Trophoblast cell (in vitro differentiated cells and primary cell): ENCODE measurements at regions not wholly inside any gene's neighbourhood (a gene's known extent, or its start where the extent isn't known, plus 50 kb on each side); places are given as distances from the start of the nearest gene placed in this dataset.

ENCODE experiments used
- DNase-seq, 2 donors: peaks; one replicate each; pipeline ENCODE4 v3.0.0-alpha.2; 2016
- H2AFZ ChIP-seq: 2 replicates; pipeline ENCODE4 v1.6.1; 2013; ENCODE audit warnings: low read length, moderate library complexity, mild to moderate bottlenecking; ENCODE audit not compliant: insufficient read depth, poor library complexity
- H2AK5ac ChIP-seq: 2 replicates; pipeline ENCODE4 v1.6.1; 2013; ENCODE audit warnings: mild to moderate bottlenecking, low read length
- H2BK120ac ChIP-seq: 2 replicates; pipeline ENCODE4 v1.6.1; 2013; ENCODE audit warnings: low read length, mild to moderate bottlenecking, moderate library complexity; ENCODE audit not compliant: insufficient read depth, poor library complexity
- H2BK12ac ChIP-seq: 2 replicates; pipeline ENCODE4 v1.6.1; 2013; ENCODE audit warnings: mild to moderate bottlenecking, low read length, moderate library complexity
- H2BK5ac ChIP-seq: 2 replicates; pipeline ENCODE4 v1.6.1; 2013; ENCODE audit warnings: low read length, low read depth, moderate library complexity, mild to moderate bottlenecking; ENCODE audit not compliant: poor library complexity
- H3K14ac ChIP-seq: 2 replicates; pipeline ENCODE4 v1.6.1; 2013; ENCODE audit warnings: mild to moderate bottlenecking, low read length
- H3K18ac ChIP-seq: 2 replicates; pipeline ENCODE4 v1.6.1; 2013; ENCODE audit warnings: mild to moderate bottlenecking, low read length
- H3K23ac ChIP-seq: 2 replicates; pipeline ENCODE4 v1.6.1; 2013; ENCODE audit warnings: low read length
- H3K27ac ChIP-seq: 2 replicates; pipeline ENCODE4 v1.5.1; 2013; ENCODE audit warnings: low read depth, mild to moderate bottlenecking, inconsistent platforms, low read length, moderate library complexity
- H3K27me3 ChIP-seq: 2 replicates; pipeline ENCODE4 v1.6.1; 2013; ENCODE audit warnings: inconsistent platforms, mild to moderate bottlenecking, low read length, moderate library complexity; ENCODE audit not compliant: insufficient read depth
- H3K36me3 ChIP-seq, 2 experiments: 1 replicate in 1 of 2; 2 replicates in 1 of 2; pipeline ENCODE4 v1.6.1; 2013; ENCODE audit warnings: low read length in 2 of 2, mild to moderate bottlenecking in 2 of 2, moderate library complexity in 1 of 2; ENCODE audit not compliant: insufficient read depth in 2 of 2, control insufficient read depth in 1 of 2
- H3K4ac ChIP-seq: 2 replicates; pipeline ENCODE4 v1.6.1; 2013; ENCODE audit warnings: low read depth, mild to moderate bottlenecking, low read length, moderate library complexity
- H3K4me1 ChIP-seq, 2 experiments: 1 replicate in 1 of 2; 2 replicates in 1 of 2; pipeline ENCODE4 v1.6.1; 2013; ENCODE audit warnings: low read length in 2 of 2, mild to moderate bottlenecking in 2 of 2, moderate library complexity in 1 of 2; ENCODE audit not compliant: insufficient read depth in 2 of 2, control insufficient read depth in 1 of 2
- H3K4me2 ChIP-seq: 2 replicates; pipeline ENCODE4 v1.6.1; 2013; ENCODE audit warnings: inconsistent platforms, mild to moderate bottlenecking, low read length, moderate library complexity
- H3K4me3 ChIP-seq: 2 replicates; pipeline ENCODE4 v1.5.1; 2013; ENCODE audit warnings: mild to moderate bottlenecking, low read depth, low read length, inconsistent platforms
- H3K79me1 ChIP-seq: one replicate; pipeline ENCODE4 v1.6.1; 2013; ENCODE audit warnings: low read length
- H3K79me2 ChIP-seq: 2 replicates; pipeline ENCODE4 v1.6.1; 2013; ENCODE audit warnings: low read length, mild to moderate bottlenecking; ENCODE audit not compliant: control insufficient read depth, insufficient read depth, poor library complexity
- H3K9ac ChIP-seq: 2 replicates; pipeline ENCODE4 v1.6.1; 2013; ENCODE audit warnings: mild to moderate bottlenecking, low read length
- H3K9me3 ChIP-seq: 2 replicates; pipeline ENCODE4 v1.6.1; 2013; ENCODE audit warnings: low read depth, mild to moderate bottlenecking, control low read depth, inconsistent platforms, low read length; ENCODE audit not compliant: insufficient read depth
- H4K12ac ChIP-seq: 2 replicates; pipeline ENCODE4 v1.6.1; 2013; ENCODE audit warnings: low read depth, mild to moderate bottlenecking, low read length, moderate library complexity
- H4K8ac ChIP-seq: 2 replicates; pipeline ENCODE4 v1.6.1; 2013; ENCODE audit warnings: low read depth, mild to moderate bottlenecking, low read length, moderate library complexity
- H4K91ac ChIP-seq: one replicate; pipeline ENCODE4 v1.6.1; 2013; ENCODE audit warnings: low read depth, mild to moderate bottlenecking, low read length, moderate library complexity
- WGBS: extraction: QIAGEN DNeasy Blood & Tissue Kit; methylation state at CpG from one replicate; pipeline ENCODE4 v1.1.7; 2013; ENCODE audit warnings: missing lambda C conversion rate; ENCODE audit not compliant: insufficient read length, insufficient coverage; ENCODE audit errors: extremely low coverage; 5-methylcytosine and 5-hydroxymethylcytosine counted together

- Histone ChIP-seq H3K9ac (no peak overlapping the region), H3K4me2 (no peak overlapping the region), H4K12ac (no peak overlapping the region), H3K27me3 (no peaks in the 10 kb centered on the region), H3K4me3 (no peak overlapping the region), H3K9me3 (no peaks in the 10 kb centered on the region), H2BK12ac (no peak overlapping the region), H3K23ac (no peak overlapping the region), H3K79me1 (no peaks in the 10 kb centered on the region), H4K8ac (no peak overlapping the region), H3K79me2 (no peaks in the 10 kb centered on the region), H3K36me3 (no peaks in the 10 kb centered on the region), H2BK5ac (no peak overlapping the region), H4K91ac (no peak overlapping the region), H3K4me1 (no peaks in the 10 kb centered on the region), H2BK120ac (no peak overlapping the region), H2AK5ac (no peak overlapping the region), H3K27ac (no peak overlapping the region), H2AFZ (no peak overlapping the region), H3K18ac (no peak overlapping the region), H3K14ac (no peak overlapping the region), H3K4ac (no peak overlapping the region)
- no CpG with 5 or more reads among the region's 1 CpG for WGBS
- no peak for DNase-seq
Observed at GRCh38 chr2:180601016-180601415, 379.4 kb upstream of the UBE2E3 start.

GRCh38 chr2:180599804-180600203, 380.6 kb upstream of the UBE2E3 start:
- no CpG with 5 or more reads among the region's 4 CpGs for WGBS

GRCh38 chr2:180597179-180597578, 383.2 kb upstream of the UBE2E3 start:
- no peak overlapping the region for H4K8ac ChIP-seq
- no peaks in the 10 kb centered on the region for H3K9me3 ChIP-seq
- no peak overlapping the region for H3K23ac ChIP-seq
- no peaks in the 10 kb centered on the region for H3K27me3 ChIP-seq
- H2BK5ac ChIP-seq: no peak overlapping the region
- no peaks in the 10 kb centered on the region for H3K79me1 ChIP-seq
- H3K4ac ChIP-seq: no peak overlapping the region
- H2BK120ac ChIP-seq: no peak overlapping the region
- H3K14ac ChIP-seq: no peak overlapping the region
- no peak overlapping the region for H3K4me2 ChIP-seq
- WGBS: no CpG with 5 or more reads among the region's 2 CpGs
- no peak overlapping the region for H3K4me3 ChIP-seq
- H3K79me2 ChIP-seq: no peaks in the 10 kb centered on the region
- no peak overlapping the region for H4K12ac ChIP-seq
- no peak overlapping the region for H2BK12ac ChIP-seq
- no peak overlapping the region for H2AK5ac ChIP-seq
- H3K18ac ChIP-seq: no peak overlapping the region
- no peak overlapping the region for H2AFZ ChIP-seq
- no peak overlapping the region for H4K91ac ChIP-seq
- H3K9ac ChIP-seq: no peak overlapping the region
- no peaks in the 10 kb centered on the region for H3K36me3 ChIP-seq
- no peak for DNase-seq
- no peak overlapping the region for H3K27ac ChIP-seq
- H3K4me1 ChIP-seq: no peaks in the 10 kb centered on the region

More at GRCh38 chr2:180599804-180600203, 380.6 kb upstream of the UBE2E3 start:
- Histone ChIP-seq H3K4ac (no peak overlapping the region), H2BK12ac (no peak overlapping the region), H2AK5ac (no peak overlapping the region), H3K4me2 (no peak overlapping the region), H2BK120ac (no peak overlapping the region), H3K4me3 (no peak overlapping the region), H3K4me1 (no peaks in the 10 kb centered on the region), H4K91ac (no peak overlapping the region), H3K18ac (no peak overlapping the region), H2BK5ac (no peak overlapping the region), H3K14ac (no peak overlapping the region), H2AFZ (no peak overlapping the region), H3K79me1 (no peaks in the 10 kb centered on the region), H3K23ac (no peak overlapping the region), H3K36me3 (no peaks in the 10 kb centered on the region), H4K12ac (no peak overlapping the region), H3K27ac (no peak overlapping the region), H4K8ac (no peak overlapping the region), H3K79me2 (no peaks in the 10 kb centered on the region), H3K27me3 (no peaks in the 10 kb centered on the region), H3K9me3 (no peaks in the 10 kb centered on the region), H3K9ac (no peak overlapping the region)
- peak; percentile 61 to 82 for DNase-seq

GRCh38 chr2:180596453-180596852, 384.0 kb upstream of the UBE2E3 start:
- DNase-seq: no peak
- no peaks in the 10 kb centered on the region for H3K79me1 ChIP-seq
- H3K36me3 ChIP-seq: no peaks in the 10 kb centered on the region
- no peak overlapping the region for H3K27ac ChIP-seq
- H2AK5ac ChIP-seq: no peak overlapping the region
- no peak overlapping the region for H3K9ac ChIP-seq
- WGBS: no CpG with 5 or more reads among the region's 4 CpGs
- H4K12ac ChIP-seq: no peak overlapping the region
- H3K79me2 ChIP-seq: no peaks in the 10 kb centered on the region
- H3K4me2 ChIP-seq: no peak overlapping the region
- no peak overlapping the region for H3K4me3 ChIP-seq
- H3K23ac ChIP-seq: no peak overlapping the region
- H2BK120ac ChIP-seq: no peak overlapping the region
- H3K4me1 ChIP-seq: peaks cover 0 to under 1% of the 10 kb centered on the region in 2 experiments
- no peak overlapping the region for H2AFZ ChIP-seq
- H4K91ac ChIP-seq: no peak overlapping the region
- H3K4ac ChIP-seq: no peak overlapping the region
- H4K8ac ChIP-seq: no peak overlapping the region
- H3K18ac ChIP-seq: no peak overlapping the region
- H2BK5ac ChIP-seq: no peak overlapping the region
- no peak overlapping the region for H3K14ac ChIP-seq
- no peaks in the 10 kb centered on the region for H3K27me3 ChIP-seq
- H3K9me3 ChIP-seq: no peaks in the 10 kb centered on the region
- no peak overlapping the region for H2BK12ac ChIP-seq
